ENCODE measurements at regions not wholly inside any gene's neighbourhood (a gene's known extent, or its start where the extent isn't known, plus 50 kb on each side); places are given as distances from the start of the nearest gene placed in this dataset.

GRCh38 chr3:107870943-107871638, 219.7 kb downstream of the CD47 start:
- no peaks in the 10 kb centered on the region for H3K27me3 ChIP-seq (ENCODE audit: control insufficient read depth in 1 of 2, insufficient read depth in 2 of 2, low read length in 2 of 2)
- H3K4me1 ChIP-seq (ENCODE audit: control insufficient read depth, insufficient read depth, low read length), result no peaks in the 10 kb centered on the region
- H3K9ac ChIP-seq (ENCODE audit: low read length in 2 of 2), result no peak overlapping the region
- no peak overlapping the region for H3K4me3 ChIP-seq (ENCODE audit: low read length in 2 of 2)
- H3K9me3 ChIP-seq (ENCODE audit: control insufficient read depth in 2 of 2, low read length in 2 of 2), result no peaks in the 10 kb centered on the region
- H3K27ac ChIP-seq (ENCODE audit: low read length), result no peak overlapping the region
- no peaks in the 10 kb centered on the region for H3K36me3 ChIP-seq (ENCODE audit: control insufficient read depth in 2 of 2, insufficient read depth in 2 of 2, low read length in 2 of 2)

GRCh38 chr3:107870096-107870495, 220.7 kb downstream of the CD47 start:
- Histone ChIP-seq H3K27ac (ENCODE audit: low read length) (no peak overlapping the region), H3K4me1 (ENCODE audit: control insufficient read depth, insufficient read depth, low read length) (no peaks in the 10 kb centered on the region), H3K27me3 (ENCODE audit: control insufficient read depth in 1 of 2, insufficient read depth in 2 of 2, low read length in 2 of 2) (no peaks in the 10 kb centered on the region), H3K36me3 (ENCODE audit: control insufficient read depth in 2 of 2, insufficient read depth in 2 of 2, low read length in 2 of 2) (no peaks in the 10 kb centered on the region), H3K4me3 (ENCODE audit: low read length in 2 of 2) (no peak overlapping the region), H3K9ac (ENCODE audit: low read length in 2 of 2) (no peak overlapping the region), H3K9me3 (ENCODE audit: control insufficient read depth in 2 of 2, low read length in 2 of 2) (no peaks in the 10 kb centered on the region)

- Histone ChIP-seq H3K27me3 (ENCODE audit: control insufficient read depth in 1 of 2, insufficient read depth in 2 of 2, low read length in 2 of 2) (no peaks in the 10 kb centered on the region), H3K27ac (ENCODE audit: low read length) (no peak overlapping the region), H3K4me1 (ENCODE audit: control insufficient read depth, insufficient read depth, low read length) (no peaks in the 10 kb centered on the region), H3K9me3 (ENCODE audit: control insufficient read depth in 2 of 2, low read length in 2 of 2) (no peaks in the 10 kb centered on the region), H3K9ac (ENCODE audit: low read length in 2 of 2) (no peak overlapping the region), H3K4me3 (ENCODE audit: low read length in 2 of 2) (no peak overlapping the region), H3K36me3 (ENCODE audit: control insufficient read depth in 2 of 2, insufficient read depth in 2 of 2, low read length in 2 of 2) (no peaks in the 10 kb centered on the region)
These were observed 222.4 kb downstream of the CD47 start for GRCh38 chr3:107868449-107868848.

- Histone ChIP-seq H3K9ac (ENCODE audit: low read length in 2 of 2) (no peak overlapping the region), H3K36me3 (ENCODE audit: control insufficient read depth in 2 of 2, insufficient read depth in 2 of 2, low read length in 2 of 2) (no peaks in the 10 kb centered on the region), H3K27ac (ENCODE audit: low read length) (no peak overlapping the region), H3K4me1 (ENCODE audit: control insufficient read depth, insufficient read depth, low read length) (no peaks in the 10 kb centered on the region), H3K9me3 (ENCODE audit: control insufficient read depth in 2 of 2, low read length in 2 of 2) (no peaks in the 10 kb centered on the region), H3K4me3 (ENCODE audit: low read length in 2 of 2) (no peak overlapping the region), H3K27me3 (ENCODE audit: control insufficient read depth in 1 of 2, insufficient read depth in 2 of 2, low read length in 2 of 2) (no peaks in the 10 kb centered on the region)
These were observed 228.9 kb downstream of the CD47 start for GRCh38 chr3:107861904-107862303.

- H3K36me3 ChIP-seq (ENCODE audit: control insufficient read depth in 2 of 2, insufficient read depth in 2 of 2, low read length in 2 of 2), result no peaks in the 10 kb centered on the region
- no peaks in the 10 kb centered on the region for H3K4me1 ChIP-seq (ENCODE audit: control insufficient read depth, insufficient read depth, low read length)
- H3K27me3 ChIP-seq (ENCODE audit: control insufficient read depth in 1 of 2, insufficient read depth in 2 of 2, low read length in 2 of 2), result no peaks in the 10 kb centered on the region
- H3K4me3 ChIP-seq (ENCODE audit: low read length in 2 of 2), result no peak overlapping the region
- H3K9ac ChIP-seq (ENCODE audit: low read length in 2 of 2), result no peak overlapping the region
- no peak overlapping the region for H3K27ac ChIP-seq (ENCODE audit: low read length)
- no peaks in the 10 kb centered on the region for H3K9me3 ChIP-seq (ENCODE audit: control insufficient read depth in 2 of 2, low read length in 2 of 2)
These were observed 229.4 kb downstream of the CD47 start for GRCh38 chr3:107861422-107861821.
